NCI-H446 (cell line): ENCODE measurements at regions not wholly inside any gene's neighbourhood (a gene's known extent, or its start where the extent isn't known, plus 50 kb on each side); places are given as distances from the start of the nearest gene placed in this dataset.
"Not testable (repeated sequence)": the region's sequence is repeated elsewhere in the genome, so short reads cannot be mapped to it uniquely, and the experiment has no call there.

ENCODE experiments used
- DNase-seq, 2 experiments: peaks; one replicate each; lab custom pipeline; 2025; lab: John Stamatoyannopoulos, UW

GRCh38 chr3:26369133-26369532, 253.4 kb upstream of the LRRC3B start:
- no peak for DNase-seq

- DNase-seq: no peak
Measured at GRCh38 chr3:26375843-26376530, 246.6 kb upstream of the LRRC3B start.

GRCh38 chr3:26381411-26381810, 241.2 kb upstream of the LRRC3B start:
- no peak for DNase-seq

GRCh38 chr3:26406636-26407035, 215.9 kb upstream of the LRRC3B start:
- DNase-seq: no peak

- DNase-seq: no peak
Measured at GRCh38 chr3:26418553-26418952, 204.0 kb upstream of the LRRC3B start.

GRCh38 chr3:26422415-26422814, 200.2 kb upstream of the LRRC3B start:
- no peak for DNase-seq

- DNase-seq: no peak
Measured at GRCh38 chr3:26425076-26425475, 197.5 kb upstream of the LRRC3B start.

GRCh38 chr3:26428992-26429391, 193.6 kb upstream of the LRRC3B start:
- no peak for DNase-seq

- no peak for DNase-seq
Measured at GRCh38 chr3:26437678-26438077, 184.9 kb upstream of the LRRC3B start.

GRCh38 chr3:26438325-26438940, 184.1 kb upstream of the LRRC3B start:
- DNase-seq: no peak

- DNase-seq: no peak
Measured at GRCh38 chr3:26438981-26439884, 183.3 kb upstream of the LRRC3B start.

GRCh38 chr3:26449996-26450395, 172.6 kb upstream of the LRRC3B start:
- no peak for DNase-seq

GRCh38 chr3:26452363-26452762, 170.2 kb upstream of the LRRC3B start:
- DNase-seq: no peak

GRCh38 chr3:26460985-26461384, 161.6 kb upstream of the LRRC3B start:
- DNase-seq: no peak

GRCh38 chr3:26472345-26472744, 150.2 kb upstream of the LRRC3B start:
- DNase-seq: no peak

GRCh38 chr3:26474706-26475105, 147.9 kb upstream of the LRRC3B start:
- no peak for DNase-seq

GRCh38 chr3:26480377-26480776, 142.2 kb upstream of the LRRC3B start:
- DNase-seq: no peak

GRCh38 chr3:26484140-26484539, 138.4 kb upstream of the LRRC3B start:
- no peak for DNase-seq

- DNase-seq: no peak
Measured at GRCh38 chr3:26498271-26498670, 124.3 kb upstream of the LRRC3B start.

GRCh38 chr3:26505399-26505798, 117.2 kb upstream of the LRRC3B start:
- no peak for DNase-seq

GRCh38 chr3:26514445-26515029, 108.0 kb upstream of the LRRC3B start:
- not testable (repeated sequence) for DNase-seq

- DNase-seq: no peak
Measured at GRCh38 chr3:26515351-26515750, 107.2 kb upstream of the LRRC3B start.

GRCh38 chr3:26521261-26521660, 101.3 kb upstream of the LRRC3B start:
- DNase-seq: no peak
